GM23248 (cell line): ENCODE measurements at regions not wholly inside any gene's neighbourhood (a gene's known extent, or its start where the extent isn't known, plus 50 kb on each side); places are given as distances from the start of the nearest gene placed in this dataset.

ENCODE experiments used
- DNase-seq: peaks from one replicate; pipeline ENCODE4 v3.0.0-alpha.2; 2015
- H2AFZ ChIP-seq: fragments of 200-600 bp; sonication (generic); 2 replicates; pipeline ENCODE4 v1.6.1; 2016; ENCODE audit warnings: antibody characterized with exemption
- H3F3A ChIP-seq: fragments of 200-600 bp; sonication (generic); 2 replicates; pipeline ENCODE4 v1.6.1; 2016; ENCODE audit warnings: mild to moderate bottlenecking, antibody characterized with exemption, mixed run types; ENCODE audit not compliant: insufficient read depth
- H3K27ac ChIP-seq: fragments of 200-600 bp; sonication (generic); 2 replicates; pipeline ENCODE4 v1.5.1; 2016; ENCODE audit warnings: mild to moderate bottlenecking
- H3K27me3 ChIP-seq: fragments of 200-600 bp; sonication (generic); replicated peaks from 2 replicates; pipeline ENCODE4 v1.6.1; 2016; ENCODE audit warnings: mild to moderate bottlenecking; ENCODE audit not compliant: insufficient read depth
- H3K36me3 ChIP-seq: fragments of 200-600 bp; sonication (generic); 2 replicates; pipeline ENCODE4 v1.6.1; 2016; ENCODE audit warnings: low read depth, mild to moderate bottlenecking
- H3K4me1 ChIP-seq: fragments of 200-600 bp; sonication (generic); 2 replicates; pipeline ENCODE4 v1.6.1; 2016; ENCODE audit warnings: mild to moderate bottlenecking; ENCODE audit not compliant: insufficient read depth
- H3K4me2 ChIP-seq: fragments of 200-600 bp; sonication (generic); one replicate; pipeline ENCODE4 v1.6.1; 2016; ENCODE audit warnings: mild to moderate bottlenecking; ENCODE audit not compliant: unreplicated experiment
- H3K4me3 ChIP-seq: fragments of 200-600 bp; sonication (generic); 2 replicates; pipeline ENCODE4 v1.5.1; 2016; ENCODE audit warnings: mild to moderate bottlenecking
- H3K79me2 ChIP-seq: fragments of 200-600 bp; sonication (generic); 2 replicates; pipeline ENCODE4 v1.6.1; 2016; ENCODE audit warnings: mild to moderate bottlenecking; ENCODE audit not compliant: insufficient read depth
- H3K9ac ChIP-seq: fragments of 200-600 bp; sonication (generic); 2 replicates; pipeline ENCODE4 v1.6.1; 2016; ENCODE audit warnings: mild to moderate bottlenecking
- H3K9me2 ChIP-seq: fragments of 200-600 bp; sonication (generic); 2 replicates; pipeline ENCODE4 v1.6.1; 2016; ENCODE audit warnings: mixed run types, mild to moderate bottlenecking, moderate library complexity; ENCODE audit not compliant: insufficient read depth
- H3K9me3 ChIP-seq: fragments of 200-600 bp; sonication (generic); one replicate; pipeline ENCODE4 v1.6.1; 2017; ENCODE audit warnings: low read depth
- H4K20me1 ChIP-seq: fragments of 200-600 bp; sonication (generic); 2 replicates; pipeline ENCODE4 v1.6.0; 2016; ENCODE audit not compliant: insufficient read depth
- EZH2 ChIP-seq: fragments of 200-600 bp; sonication (generic); IDR thresholded peaks from 2 replicates; pipeline ENCODE4 v1.6.1; 2018; ENCODE audit warnings: antibody characterized with exemption, mild to moderate bottlenecking; ENCODE audit not compliant: insufficient read depth, poor library complexity, severe bottlenecking
- EZH2phosphoT487 ChIP-seq: fragments of 200-600 bp; sonication (generic); IDR thresholded peaks from 2 replicates; pipeline ENCODE4 v1.6.1; 2018; ENCODE audit warnings: antibody characterized with exemption, moderate library complexity, mild to moderate bottlenecking, low read depth; ENCODE audit not compliant: insufficient read depth
- WGBS, 2 experiments: methylation state at CpG; one replicate each; pipeline ENCODE4 v1.1.6; 2015 to 2017; ENCODE audit warnings: low lambda C conversion rate in 2 of 2, low coverage in 1 of 2; ENCODE audit errors: missing lambda C conversion rate in 2 of 2; 5-methylcytosine and 5-hydroxymethylcytosine counted together
- in situ Hi-C: fragments of 300-500 bp; cut with MboI; formaldehyde crosslinking; loops from 2 replicates; pipeline ENCODE4 v1.15.0; 2020

GRCh38 chr16:13797718-13798117, 122.2 kb upstream of the ERCC4 start:
- no peak for DNase-seq
- Histone ChIP-seq H4K20me1 (no peaks in the 10 kb centered on the region), H3K9me2 (no peaks in the 10 kb centered on the region), H3K9me3 (no peaks in the 10 kb centered on the region), H3K27ac (no peak overlapping the region), H3F3A (no peaks in the 10 kb centered on the region), H3K36me3 (no peaks in the 10 kb centered on the region), H3K4me3 (no peak overlapping the region), H3K4me1 (no peaks in the 10 kb centered on the region), H3K9ac (no peak overlapping the region), H2AFZ (no peak overlapping the region), H3K4me2 (no peak overlapping the region), H3K27me3 (no peaks in the 10 kb centered on the region), H3K79me2 (no peaks in the 10 kb centered on the region)
- no peak for TF ChIP-seq EZH2phosphoT487
- TF ChIP-seq EZH2 = no peak
- in situ Hi-C loops = no loop called here

- WGBS, 2 experiments = 0% methylated on average over 2 of the region's 2 CpGs
- Histone ChIP-seq H3K4me1 (no peaks in the 10 kb centered on the region), H3K9me3 (no peaks in the 10 kb centered on the region), H3K27ac (no peak overlapping the region), H4K20me1 (no peaks in the 10 kb centered on the region), H2AFZ (no peak overlapping the region), H3K79me2 (no peaks in the 10 kb centered on the region), H3K9me2 (no peaks in the 10 kb centered on the region), H3K4me2 (no peak overlapping the region), H3K27me3 (no peaks in the 10 kb centered on the region), H3K4me3 (no peak overlapping the region), H3F3A (no peaks in the 10 kb centered on the region), H3K36me3 (no peaks in the 10 kb centered on the region), H3K9ac (no peak overlapping the region)
- in situ Hi-C loops = no loop called here
- DNase-seq = no peak
- TF ChIP-seq EZH2 (no peak), EZH2phosphoT487 (no peak)
Observed at GRCh38 chr16:13798211-13798610, 121.7 kb upstream of the ERCC4 start.

GRCh38 chr16:13803974-13804373, 116.0 kb upstream of the ERCC4 start:
- H3K27me3 ChIP-seq = no peaks in the 10 kb centered on the region
- in situ Hi-C loops = no loop called here
- DNase-seq = no peak
- H3K4me3 ChIP-seq = no peak overlapping the region
- no peaks in the 10 kb centered on the region for H3K4me1 ChIP-seq
- no peak overlapping the region for H2AFZ ChIP-seq
- H3K4me2 ChIP-seq = no peak overlapping the region
- no peaks in the 10 kb centered on the region for H4K20me1 ChIP-seq
- TF ChIP-seq EZH2phosphoT487 = no peak
- no peak for TF ChIP-seq EZH2
- H3K9me2 ChIP-seq = no peaks in the 10 kb centered on the region
- no peaks in the 10 kb centered on the region for H3K79me2 ChIP-seq
- no peaks in the 10 kb centered on the region for H3K9me3 ChIP-seq
- H3K27ac ChIP-seq = no peak overlapping the region
- H3F3A ChIP-seq = no peaks in the 10 kb centered on the region
- 16 to 24% methylated on average over 3 of the region's 3 CpGs for WGBS, 2 experiments
- H3K9ac ChIP-seq = no peak overlapping the region
- no peaks in the 10 kb centered on the region for H3K36me3 ChIP-seq

GRCh38 chr16:13805951-13806350, 114.0 kb upstream of the ERCC4 start:
- no peak overlapping the region for H3K4me3 ChIP-seq
- no peak overlapping the region for H3K9ac ChIP-seq
- no peaks in the 10 kb centered on the region for H3K4me1 ChIP-seq
- H3K36me3 ChIP-seq = no peaks in the 10 kb centered on the region
- H3K27me3 ChIP-seq = no peaks in the 10 kb centered on the region
- no peak overlapping the region for H3K27ac ChIP-seq
- H3K4me2 ChIP-seq = no peak overlapping the region
- no peak overlapping the region for H2AFZ ChIP-seq
- H4K20me1 ChIP-seq = no peaks in the 10 kb centered on the region
- no peak for TF ChIP-seq EZH2
- no peak for TF ChIP-seq EZH2phosphoT487
- no peaks in the 10 kb centered on the region for H3F3A ChIP-seq
- no peaks in the 10 kb centered on the region for H3K9me3 ChIP-seq
- H3K9me2 ChIP-seq = no peaks in the 10 kb centered on the region
- no peak for DNase-seq
- in situ Hi-C loops = no loop called here
- 1 to 4% methylated on average over 4 of the region's 4 CpGs for WGBS, 2 experiments
- H3K79me2 ChIP-seq = no peaks in the 10 kb centered on the region

GRCh38 chr16:13806671-13807070, 113.3 kb upstream of the ERCC4 start:
- Histone ChIP-seq H3K27ac (no peak overlapping the region), H3K36me3 (no peaks in the 10 kb centered on the region), H4K20me1 (no peaks in the 10 kb centered on the region), H3K4me3 (no peak overlapping the region), H3F3A (no peaks in the 10 kb centered on the region), H3K9ac (no peak overlapping the region), H3K79me2 (no peaks in the 10 kb centered on the region), H3K4me2 (no peak overlapping the region), H2AFZ (no peak overlapping the region), H3K9me2 (no peaks in the 10 kb centered on the region), H3K9me3 (no peaks in the 10 kb centered on the region), H3K27me3 (no peaks in the 10 kb centered on the region), H3K4me1 (no peaks in the 10 kb centered on the region)
- 12 to 13% methylated on average over 5 of the region's 5 CpGs for WGBS, 2 experiments
- DNase-seq = no peak
- in situ Hi-C loops = no loop called here
- TF ChIP-seq EZH2phosphoT487 (no peak), EZH2 (no peak)
